HepG2 (cell line): ENCODE measurements at regions not wholly inside any gene's neighbourhood (a gene's known extent, or its start where the extent isn't known, plus 50 kb on each side); places are given as distances from the start of the nearest gene placed in this dataset.

ENCODE experiments used
- ATAC-seq: fragments of 200-7000 bp; cut with Tn5 transposase; 3 replicates; pipeline ENCODE4 v1.9.1; 2020; ENCODE audit warnings: mild to moderate bottlenecking, moderate library complexity
- BruUV-seq: library from RNA; stranded (reverse); fragments of 400-500 nt; replicated peaks from 2 replicates; lab custom pipeline; 2021; lab: Mats Ljungman, UMichigan
- CTCF ChIA-PET: fragments of 300-600 bp; formaldehyde crosslinking; extraction: SDS; loops from one replicate; lab custom pipeline; 2021; ENCODE audit warnings: low total read pairs, inconsistent platforms, low intra/inter-chr PET ratio; lab: Yijun Ruan, JAX
- POLR2A ChIA-PET: fragments of 350-600 bp; sonication (Branson Sonifier 250); formaldehyde crosslinking; loops from one replicate; lab custom pipeline; 2020; ENCODE audit warnings: antibody characterized with exemption, inconsistent platforms; lab: Yijun Ruan, JAX
- DNase-seq: peaks from one replicate; pipeline ENCODE4 v3.0.0-alpha.2; 2015; ENCODE audit warnings: low spot score
- FAIRE-seq: peaks from 3 replicates; lab custom pipeline; 2011; peaks lifted over from hg19 to GRCh38; lab: Jason Lieb, UNC
- H2AFZ ChIP-seq: one replicate; pipeline ENCODE4 v1.6.1; 2011; ENCODE audit warnings: low read length, inconsistent platforms
- H3K27ac ChIP-seq: fragments of 300-600 bp; 3 replicates; pipeline ENCODE4 v1.8.0; 2011; ENCODE audit warnings: mixed run types, mild to moderate bottlenecking, mixed read lengths, low read length, inconsistent platforms; ENCODE audit not compliant: insufficient read depth; ENCODE audit errors: extremely low read length
- H3K27me3 ChIP-seq, 2 experiments: fragments of 200-600 bp in 1 of 2; 2 replicates in 1 of 2; 3 replicates in 1 of 2; pipeline versions ENCODE4 v1.6.0 to v1.8.0; 2011; ENCODE audit warnings: low read length in 2 of 2, mild to moderate bottlenecking in 2 of 2, moderate library complexity in 2 of 2, inconsistent platforms in 1 of 2; ENCODE audit not compliant: insufficient read depth in 2 of 2, control insufficient read depth in 1 of 2
- H3K36me3 ChIP-seq, 2 experiments: fragments of 200-600 bp in 1 of 2; replicated peaks in 1 of 2; 2 replicates in 1 of 2; 3 replicates in 1 of 2; pipeline versions ENCODE4 v1.5.1 to v1.8.0; 2011; ENCODE audit warnings: low read length in 2 of 2, inconsistent platforms in 1 of 2; ENCODE audit not compliant: insufficient read depth in 2 of 2, control insufficient read depth in 1 of 2
- H3K4me1 ChIP-seq: 2 replicates; pipeline ENCODE4 v1.5.1; 2012; ENCODE audit warnings: low read length, inconsistent platforms; ENCODE audit not compliant: insufficient read depth
- H3K4me2 ChIP-seq: 2 replicates; pipeline ENCODE4 v1.6.0; 2011; ENCODE audit warnings: low read depth, low read length, inconsistent platforms
- H3K4me3 ChIP-seq, 3 experiments: fragments of 200-600 bp in 1 of 3; sonication (generic), shearing (Covaris generic) in 1 of 3; replicated peaks in 1 of 3; 2 replicates each; pipeline ENCODE4 v1.5.1; 2011 to 2016; ENCODE audit warnings: low read length in 3 of 3, inconsistent platforms in 2 of 3, low read depth in 2 of 3, mild to moderate bottlenecking in 2 of 3, control low read depth in 1 of 3, mixed read lengths in 1 of 3; ENCODE audit not compliant: insufficient read depth in 1 of 3
- H3K79me2 ChIP-seq: one replicate; pipeline ENCODE4 v1.6.1; 2011; ENCODE audit warnings: low read length, inconsistent platforms; ENCODE audit not compliant: insufficient read depth
- H3K9ac ChIP-seq: 2 replicates; pipeline ENCODE4 v1.6.0; 2011; ENCODE audit warnings: mild to moderate bottlenecking, low read depth, low read length, inconsistent platforms; ENCODE audit not compliant: insufficient read depth
- H3K9me3 ChIP-seq: 2 replicates; pipeline ENCODE4 v1.5.1; 2012; ENCODE audit warnings: mild to moderate bottlenecking, low read length
- H4K20me1 ChIP-seq: 2 replicates; pipeline ENCODE4 v1.6.0; 2011; ENCODE audit warnings: inconsistent platforms, mild to moderate bottlenecking, low read length, moderate library complexity; ENCODE audit not compliant: insufficient read depth
- ATRX ChIP-seq: sonication (generic); formaldehyde crosslinking; IDR thresholded peaks from 2 replicates; pipeline ENCODE4 v1.4.0; 2020; ENCODE audit warnings: missing genetic modification reagents, borderline replicate concordance
- CEBPB ChIP-seq: IDR thresholded peaks from 2 replicates; pipeline ENCODE4 v1.6.1; 2011; ENCODE audit warnings: low read depth, low read length, improper control_type of control experiment, borderline replicate concordance
- KLF6 ChIP-seq: IDR thresholded peaks from 2 replicates; pipeline ENCODE4 v1.8.0; 2016; ENCODE audit warnings: missing biosample characterization, missing genetic modification reagents
- STAG1 ChIP-seq: sonication (generic); formaldehyde crosslinking; IDR thresholded peaks from 2 replicates; pipeline ENCODE4 v1.4.0; 2020; ENCODE audit warnings: missing genetic modification reagents
- ZBTB7A ChIP-seq: sonication (generic); formaldehyde crosslinking; IDR thresholded peaks from 2 replicates; pipeline ENCODE4 v1.8.0; 2022; ENCODE audit warnings: mild to moderate bottlenecking, missing genetic modification reagents
- ZIK1 ChIP-seq: sonication (generic); formaldehyde crosslinking; IDR thresholded peaks from 2 replicates; pipeline ENCODE4 v1.5.0; 2020; ENCODE audit warnings: mild to moderate bottlenecking, low read depth, missing genetic modification reagents, borderline replicate concordance
- ZNF10 ChIP-seq: sonication (generic); formaldehyde crosslinking; IDR thresholded peaks from 2 replicates; pipeline ENCODE4 v1.4.0; 2020; ENCODE audit warnings: mild to moderate bottlenecking, low read depth, missing genetic modification reagents, borderline replicate concordance
- ZNF678 ChIP-seq: sonication (generic); formaldehyde crosslinking; IDR thresholded peaks from 2 replicates; pipeline ENCODE4 v1.4.0; 2020; ENCODE audit warnings: mild to moderate bottlenecking, missing genetic modification reagents
- ZNF720 ChIP-seq: sonication (generic); formaldehyde crosslinking; IDR thresholded peaks from 2 replicates; pipeline ENCODE4 v1.4.0; 2020; ENCODE audit warnings: missing genetic modification reagents
- ZNF724P ChIP-seq: sonication (generic); formaldehyde crosslinking; IDR thresholded peaks from 2 replicates; pipeline ENCODE4 v1.8.0; 2022; ENCODE audit warnings: missing genetic modification reagents, borderline replicate concordance
- ZNF839 ChIP-seq: sonication (generic); formaldehyde crosslinking; IDR thresholded peaks from 2 replicates; pipeline ENCODE4 v1.4.0; 2020; ENCODE audit warnings: missing genetic modification reagents, mild to moderate bottlenecking, borderline replicate concordance
- WGBS: methylation state at CpG from one replicate; pipeline ENCODE4 v1.1.6; 2017; ENCODE audit warnings: low lambda C conversion rate; 5-methylcytosine and 5-hydroxymethylcytosine counted together
- in situ Hi-C: cut with HindIII; loops from 2 replicates; pipeline ENCODE4 v1.10.0; 2017; ENCODE audit warnings: low pct_unique_long_range_greater_than_20kb; ENCODE audit not compliant: extremely low pct_ligation_motif_present
- intact Hi-C: fragments of 100-400 bp; cut with micrococcal nuclease; formaldehyde crosslinking; loops from one replicate; pipeline ENCODE4 v1.10.0; 2022; ENCODE audit not compliant: unreplicated experiment
- TF ChIP-seq, protein P1 (sequence below): sonication (generic); formaldehyde crosslinking; IDR thresholded peaks from 2 replicates; pipeline ENCODE4 v1.5.0; 2020; ENCODE audit warnings: mild to moderate bottlenecking, missing genetic modification reagents
- TF ChIP-seq, protein P2 (sequence below): sonication (generic); formaldehyde crosslinking; IDR thresholded peaks from 2 replicates; pipeline ENCODE4 v1.8.1; 2022; ENCODE audit warnings: mild to moderate bottlenecking, missing genetic modification reagents
- TF ChIP-seq, protein P3 (sequence below): sonication (generic); formaldehyde crosslinking; IDR thresholded peaks from 2 replicates; pipeline ENCODE4 v1.5.1; 2020; ENCODE audit warnings: missing genetic modification reagents, mild to moderate bottlenecking, borderline replicate concordance
- TF ChIP-seq, protein P4 (sequence below): sonication (generic); formaldehyde crosslinking; conservative IDR thresholded peaks from 2 replicates; pipeline ENCODE4 v1.8.1; 2023; ENCODE audit warnings: missing genetic modification reagents

- Histone ChIP-seq H3K4me2 (no peak overlapping the region), H3K79me2 (no peaks in the 10 kb centered on the region), H3K36me3 (no peaks in the 10 kb centered on the region), H3K4me3 (no peak overlapping the region), H2AFZ (no peak overlapping the region), H3K9ac (no peak overlapping the region), H3K4me1 (no peaks in the 10 kb centered on the region), H4K20me1 (no peaks in the 10 kb centered on the region), H3K27me3 (no peaks in the 10 kb centered on the region), H3K9me3 (no peaks in the 10 kb centered on the region), H3K27ac (no peak overlapping the region)
- CTCF ChIA-PET, result no interaction called here
- WGBS, result 46% methylated on average over 3 of the region's 3 CpGs
- DNase-seq (no peak), FAIRE-seq (no peak), ATAC-seq (no peak)
- in situ Hi-C loops, result no loop called here
- intact Hi-C loops, result no loop called here
- POLR2A ChIA-PET, result no interaction called here
- BruUV-seq, result no TSS peak
- TF ChIP-seq ATRX (CRISPR knock-in tag) (no peak), ZIK1 (CRISPR knock-in tag) (no peak), ZNF678 (CRISPR knock-in tag) (no peak), ZNF724P (CRISPR knock-in tag) (no peak), STAG1 (CRISPR knock-in tag) (no peak), ZBTB7A (CRISPR knock-in tag) (no peak), KLF6 (CRISPR knock-in tag) (no peak), CEBPB (no peak), ZNF839 (CRISPR knock-in tag) (no peak), ZNF720 (no peak), ZNF10 (CRISPR knock-in tag) (no peak)
- TF ChIP-seq, protein P1, sequence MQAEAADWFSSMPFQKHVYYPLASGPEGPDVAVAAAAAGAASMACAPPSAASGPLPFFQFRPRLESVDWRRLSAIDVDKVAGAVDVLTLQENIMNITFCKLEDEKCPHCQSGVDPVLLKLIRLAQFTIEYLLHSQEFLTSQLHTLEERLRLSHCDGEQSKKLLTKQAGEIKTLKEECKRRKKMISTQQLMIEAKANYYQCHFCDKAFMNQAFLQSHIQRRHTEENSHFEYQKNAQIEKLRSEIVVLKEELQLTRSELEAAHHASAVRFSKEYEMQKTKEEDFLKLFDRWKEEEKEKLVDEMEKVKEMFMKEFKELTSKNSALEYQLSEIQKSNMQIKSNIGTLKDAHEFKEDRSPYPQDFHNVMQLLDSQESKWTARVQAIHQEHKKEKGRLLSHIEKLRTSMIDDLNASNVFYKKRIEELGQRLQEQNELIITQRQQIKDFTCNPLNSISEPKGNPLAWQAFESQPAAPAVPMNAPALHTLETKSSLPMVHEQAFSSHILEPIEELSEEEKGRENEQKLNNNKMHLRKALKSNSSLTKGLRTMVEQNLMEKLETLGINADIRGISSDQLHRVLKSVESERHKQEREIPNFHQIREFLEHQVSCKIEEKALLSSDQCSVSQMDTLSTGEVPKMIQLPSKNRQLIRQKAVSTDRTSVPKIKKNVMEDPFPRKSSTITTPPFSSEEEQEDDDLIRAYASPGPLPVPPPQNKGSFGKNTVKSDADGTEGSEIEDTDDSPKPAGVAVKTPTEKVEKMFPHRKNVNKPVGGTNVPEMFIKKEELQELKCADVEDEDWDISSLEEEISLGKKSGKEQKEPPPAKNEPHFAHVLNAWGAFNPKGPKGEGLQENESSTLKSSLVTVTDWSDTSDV, result no peak
- TF ChIP-seq, protein P2, sequence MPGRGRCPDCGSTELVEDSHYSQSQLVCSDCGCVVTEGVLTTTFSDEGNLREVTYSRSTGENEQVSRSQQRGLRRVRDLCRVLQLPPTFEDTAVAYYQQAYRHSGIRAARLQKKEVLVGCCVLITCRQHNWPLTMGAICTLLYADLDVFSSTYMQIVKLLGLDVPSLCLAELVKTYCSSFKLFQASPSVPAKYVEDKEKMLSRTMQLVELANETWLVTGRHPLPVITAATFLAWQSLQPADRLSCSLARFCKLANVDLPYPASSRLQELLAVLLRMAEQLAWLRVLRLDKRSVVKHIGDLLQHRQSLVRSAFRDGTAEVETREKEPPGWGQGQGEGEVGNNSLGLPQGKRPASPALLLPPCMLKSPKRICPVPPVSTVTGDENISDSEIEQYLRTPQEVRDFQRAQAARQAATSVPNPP, result no peak
- TF ChIP-seq, protein P3, sequence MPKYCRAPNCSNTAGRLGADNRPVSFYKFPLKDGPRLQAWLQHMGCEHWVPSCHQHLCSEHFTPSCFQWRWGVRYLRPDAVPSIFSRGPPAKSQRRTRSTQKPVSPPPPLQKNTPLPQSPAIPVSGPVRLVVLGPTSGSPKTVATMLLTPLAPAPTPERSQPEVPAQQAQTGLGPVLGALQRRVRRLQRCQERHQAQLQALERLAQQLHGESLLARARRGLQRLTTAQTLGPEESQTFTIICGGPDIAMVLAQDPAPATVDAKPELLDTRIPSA, result no peak
- TF ChIP-seq, protein P4, sequence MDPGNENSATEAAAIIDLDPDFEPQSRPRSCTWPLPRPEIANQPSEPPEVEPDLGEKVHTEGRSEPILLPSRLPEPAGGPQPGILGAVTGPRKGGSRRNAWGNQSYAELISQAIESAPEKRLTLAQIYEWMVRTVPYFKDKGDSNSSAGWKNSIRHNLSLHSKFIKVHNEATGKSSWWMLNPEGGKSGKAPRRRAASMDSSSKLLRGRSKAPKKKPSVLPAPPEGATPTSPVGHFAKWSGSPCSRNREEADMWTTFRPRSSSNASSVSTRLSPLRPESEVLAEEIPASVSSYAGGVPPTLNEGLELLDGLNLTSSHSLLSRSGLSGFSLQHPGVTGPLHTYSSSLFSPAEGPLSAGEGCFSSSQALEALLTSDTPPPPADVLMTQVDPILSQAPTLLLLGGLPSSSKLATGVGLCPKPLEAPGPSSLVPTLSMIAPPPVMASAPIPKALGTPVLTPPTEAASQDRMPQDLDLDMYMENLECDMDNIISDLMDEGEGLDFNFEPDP (CRISPR knock-in tag), result no peak
Observed at GRCh38 chr18:27546991-27547390, 361.9 kb upstream of the CHST9 start.
